Endothelial cell of umbilical vein (primary cell): ENCODE measurements at regions not wholly inside any gene's neighbourhood (a gene's known extent, or its start where the extent isn't known, plus 50 kb on each side); places are given as distances from the start of the nearest gene placed in this dataset.
A peak's percentile ranks its signal among the peaks of the same experiment; 100 is the strongest.
"Not testable (repeated sequence)": the region's sequence is repeated elsewhere in the genome, so short reads cannot be mapped to it uniquely, and the experiment has no call there.

Experiments
- BruUV-seq: library from RNA; stranded (reverse); fragments of 400-500 nt; replicated peaks from 2 replicates; lab custom pipeline; 2021; lab: Mats Ljungman, UMichigan
- CTCF ChIA-PET: fragments of 300-600, 350-600 bp; sonication (Branson Sonifier 250); formaldehyde crosslinking; loops from one replicate; lab custom pipeline; 2021; ENCODE audit warnings: antibody characterized with exemption, inconsistent platforms; lab: Charles Lee
- POLR2A ChIA-PET: fragments of 300-600, 350-600 bp; sonication (Branson Sonifier 250); formaldehyde crosslinking; loops from one replicate; lab custom pipeline; 2021; ENCODE audit warnings: antibody characterized with exemption, inconsistent platforms; lab: Charles Lee
- DNase-seq: peaks from one replicate; pipeline ENCODE4 v3.0.0-alpha.2; 2011; ENCODE audit warnings: low read depth, low spot score
- FAIRE-seq: peaks from 2 replicates; lab custom pipeline; 2011; peaks lifted over from hg19 to GRCh38; lab: Jason Lieb, UNC
- H2AFZ ChIP-seq: 2 replicates; pipeline ENCODE4 v1.6.0; 2012; ENCODE audit warnings: low read depth, low read length, control low read depth, inconsistent platforms
- H3K27ac ChIP-seq: 2 replicates; pipeline ENCODE4 v1.5.1; 2011; ENCODE audit warnings: low read depth, mild to moderate bottlenecking, control low read depth, low read length, moderate library complexity; ENCODE audit not compliant: insufficient read depth
- H3K27me3 ChIP-seq, 2 experiments: 2 replicates each; pipeline versions ENCODE4 v1.6.0 to v1.6.1; 2011; ENCODE audit warnings: low read length in 2 of 2, mixed read lengths in 1 of 2; ENCODE audit not compliant: control insufficient read depth in 2 of 2, insufficient read depth in 2 of 2
- H3K36me3 ChIP-seq, 2 experiments: 2 replicates in 1 of 2; 3 replicates in 1 of 2; pipeline ENCODE4 v1.5.1; 2011; ENCODE audit warnings: low read length in 2 of 2, mild to moderate bottlenecking in 1 of 2, moderate library complexity in 1 of 2; ENCODE audit not compliant: control insufficient read depth in 2 of 2, insufficient read depth in 2 of 2; ENCODE audit errors: extremely low read depth in 1 of 2
- H3K4me1 ChIP-seq: 3 replicates; pipeline ENCODE4 v1.5.1; 2011; ENCODE audit warnings: mild to moderate bottlenecking, low read length; ENCODE audit not compliant: control insufficient read depth, insufficient read depth; ENCODE audit errors: extremely low read depth
- H3K4me2 ChIP-seq: 2 replicates; pipeline ENCODE4 v1.6.1; 2011; ENCODE audit warnings: low read length, control low read depth, mixed read lengths; ENCODE audit not compliant: insufficient read depth
- H3K4me3 ChIP-seq, 3 experiments: fragments of 200-600 bp in 1 of 3; sonication (generic), shearing (Covaris generic) in 1 of 3; replicated peaks in 1 of 3; 2 replicates each; pipeline ENCODE4 v1.5.1; 2011 to 2016; ENCODE audit warnings: control low read depth in 3 of 3, low read length in 3 of 3, mild to moderate bottlenecking in 2 of 3, inconsistent platforms in 1 of 3, low read depth in 1 of 3, moderate library complexity in 1 of 3; ENCODE audit not compliant: insufficient read depth in 1 of 3
- H3K79me2 ChIP-seq: 2 replicates; pipeline ENCODE4 v1.6.0; 2012; ENCODE audit warnings: low read length, inconsistent platforms; ENCODE audit not compliant: control insufficient read depth, insufficient read depth
- H3K9ac ChIP-seq: replicated peaks from 2 replicates; pipeline ENCODE3; 2011; ENCODE audit warnings: low read length, control low read depth; ENCODE audit not compliant: insufficient read depth; ENCODE audit errors: extremely low read depth
- H3K9me1 ChIP-seq: replicated peaks from 3 replicates; pipeline ENCODE4 v1.6.0; 2011; ENCODE audit warnings: mild to moderate bottlenecking, low read length; ENCODE audit not compliant: control insufficient read depth, insufficient read depth; ENCODE audit errors: extremely low read depth
- H3K9me3 ChIP-seq: replicated peaks from 2 replicates; pipeline ENCODE4 v1.5.1; 2012; ENCODE audit warnings: low read length, inconsistent platforms; ENCODE audit not compliant: control insufficient read depth, insufficient read depth
- H4K20me1 ChIP-seq: replicated peaks from 2 replicates; pipeline ENCODE3; 2011; ENCODE audit warnings: mild to moderate bottlenecking, low read length; ENCODE audit not compliant: control insufficient read depth, insufficient read depth; ENCODE audit errors: extremely low read depth
- GATA2 ChIP-seq: IDR thresholded peaks from 2 replicates; pipeline ENCODE4 v1.7.0; 2011; ENCODE audit warnings: low read depth, mild to moderate bottlenecking, moderate library complexity, mixed read lengths, low read length; ENCODE audit not compliant: insufficient read length, insufficient read depth
- JUN ChIP-seq: IDR thresholded peaks from 2 replicates; pipeline ENCODE4 v1.6.1; 2011; ENCODE audit warnings: borderline replicate concordance, low read depth; ENCODE audit not compliant: insufficient read length, insufficient read depth
- dilution Hi-C: fragments of 300-500 bp; cut with MboI; formaldehyde crosslinking; loops from one replicate; pipeline ENCODE4 v1.15.0; 2019; ENCODE audit warnings: low sequenced_read_pairs; ENCODE audit not compliant: extremely low pct_ligation_motif_present
- intact Hi-C: fragments of 100-400 bp; cut with micrococcal nuclease; formaldehyde crosslinking; loops from one replicate; pipeline ENCODE4 v1.10.0; 2022

GRCh38 chr1:189323091-189323490 lies 1154.6 kb downstream of the BRINP3 start:
- H3K27me3 ChIP-seq, result no peaks in the 10 kb centered on the region
- no peak overlapping the region for H3K4me3 ChIP-seq
- H3K4me2 ChIP-seq, result peak overlapping the region; percentile 10
- no TSS peak for BruUV-seq
- H3K9ac ChIP-seq, result no peak overlapping the region
- H3K36me3 ChIP-seq, result no peaks in the 10 kb centered on the region
- no peak overlapping the region for H2AFZ ChIP-seq
- H3K4me1 ChIP-seq, result no peaks in the 10 kb centered on the region
- no peak overlapping the region for H3K27ac ChIP-seq
- POLR2A ChIA-PET, result no interaction called here
- H3K9me3 ChIP-seq, result no peaks in the 10 kb centered on the region
- TF ChIP-seq JUN, result peak; percentile 6
- no peak for TF ChIP-seq GATA2
- dilution Hi-C loops, result no loop called here
- intact Hi-C loops, result no loop called here
- H3K9me1 ChIP-seq, result no peaks in the 10 kb centered on the region
- CTCF ChIA-PET, result interaction anchor here (1.0 kb wide), 1 partner anchor 28 kb away, joined by 3 read pairs; no protein-coding TSS in a partner anchor
- no peak for FAIRE-seq
- no peaks in the 10 kb centered on the region for H4K20me1 ChIP-seq
- peak; percentile 30 for DNase-seq
- H3K79me2 ChIP-seq, result no peaks in the 10 kb centered on the region

DNA sequence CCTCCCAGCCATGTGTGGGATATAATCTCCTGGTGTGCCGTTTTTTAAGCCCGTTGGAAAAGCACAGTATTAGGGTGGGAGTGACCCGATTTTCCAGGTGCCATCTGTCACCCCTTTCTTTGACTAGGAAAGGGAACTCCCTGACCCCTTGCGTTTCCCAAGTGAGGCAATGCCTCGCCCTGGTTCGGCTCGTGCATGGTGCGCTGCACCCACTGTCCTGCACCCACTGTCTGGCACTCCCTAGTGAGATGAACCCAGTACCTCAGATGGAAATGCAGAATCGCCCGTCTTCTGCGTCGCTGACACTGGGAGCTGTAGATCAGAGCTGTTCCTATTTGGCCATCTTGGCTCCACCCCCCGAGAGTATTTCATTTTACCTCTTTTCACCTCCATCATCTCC lies 1146.6 kb downstream of the BRINP3 start:
- H3K9me3 ChIP-seq, BruUV-seq, POLR2A ChIA-PET, H3K9me1 ChIP-seq, H3K9ac ChIP-seq, H3K36me3 ChIP-seq, H3K27me3 ChIP-seq, H3K4me2 ChIP-seq, DNase-seq, FAIRE-seq, H2AFZ ChIP-seq, H3K4me1 ChIP-seq, intact Hi-C loops, H3K27ac ChIP-seq, H3K79me2 ChIP-seq, CTCF ChIA-PET, H3K4me3 ChIP-seq, dilution Hi-C loops, H4K20me1 ChIP-seq: not testable (repeated sequence)
